ENCODE measurements at regions not wholly inside any gene's neighbourhood (a gene's known extent, or its start where the extent isn't known, plus 50 kb on each side); places are given as distances from the start of the nearest gene placed in this dataset.
"Not testable (repeated sequence)": the region's sequence is repeated elsewhere in the genome, so short reads cannot be mapped to it uniquely, and the experiment has no call there.

- intact Hi-C loops (cut with DNase I), result loop anchor here (5.0 kb wide), 1 partner anchor 1692 kb away; no protein-coding TSS in a partner anchor
- ATAC-seq (no peak), DNase-seq (ENCODE audit: missing footprints) (no peak)
Measured at GRCh38 chr13:59319276-59319675, 844.5 kb downstream of the DIAPH3 start.

DNA sequence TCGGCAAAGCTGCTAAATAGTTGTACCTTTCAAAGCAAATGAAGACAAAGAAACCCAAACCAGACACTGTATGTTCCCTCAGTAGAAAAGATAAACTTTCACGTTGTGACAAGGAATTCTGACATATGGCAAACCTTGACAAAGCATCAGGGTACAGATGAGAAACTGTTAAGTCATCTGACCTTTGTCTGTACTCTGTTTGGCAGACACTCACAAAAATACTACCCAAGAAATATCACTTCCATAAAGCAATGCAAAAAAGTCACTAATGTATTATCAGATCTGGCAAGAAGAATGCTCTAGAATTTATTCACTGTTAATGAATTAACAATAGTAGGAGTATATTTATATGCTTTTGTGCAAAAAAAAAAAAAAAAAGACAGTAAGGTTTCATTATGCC is 843.7 kb downstream of the DIAPH3 start:
- DNase-seq (ENCODE audit: missing footprints), result no peak
- no peak for ATAC-seq
- intact Hi-C loops (cut with DNase I), result no loop called here

GRCh38 chr13:59324401-59324800 is 839.3 kb downstream of the DIAPH3 start:
- DNase-seq (ENCODE audit: missing footprints); intact Hi-C loops (cut with DNase I); ATAC-seq: not testable (repeated sequence)

DNA sequence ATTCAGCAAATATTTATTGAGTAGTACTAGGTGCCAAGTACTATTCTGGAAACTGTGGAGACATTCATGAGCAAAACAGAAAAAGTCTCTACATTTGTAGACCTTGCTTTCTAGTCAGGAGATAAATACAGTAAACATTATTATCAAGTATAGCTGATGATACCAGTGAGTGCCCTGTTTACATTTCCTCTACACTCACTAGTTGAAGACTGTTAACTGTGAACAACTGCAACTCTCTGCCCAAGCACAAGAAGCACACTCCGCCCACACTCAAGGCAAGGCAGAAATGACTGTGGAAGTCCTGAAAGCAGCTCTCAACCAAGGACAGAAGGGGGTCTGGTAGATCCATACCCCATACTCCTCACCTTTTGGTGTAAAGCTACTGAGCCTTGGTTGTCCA is 837.0 kb downstream of the DIAPH3 start:
- intact Hi-C loops (cut with DNase I), result no loop called here
- ATAC-seq (no peak), DNase-seq (ENCODE audit: missing footprints) (no peak)

- DNase-seq (ENCODE audit: missing footprints) (no peak), ATAC-seq (no peak)
- intact Hi-C loops (cut with DNase I), result no loop called here
Measured at GRCh38 chr13:59330764-59331163, 833.0 kb downstream of the DIAPH3 start.

DNA sequence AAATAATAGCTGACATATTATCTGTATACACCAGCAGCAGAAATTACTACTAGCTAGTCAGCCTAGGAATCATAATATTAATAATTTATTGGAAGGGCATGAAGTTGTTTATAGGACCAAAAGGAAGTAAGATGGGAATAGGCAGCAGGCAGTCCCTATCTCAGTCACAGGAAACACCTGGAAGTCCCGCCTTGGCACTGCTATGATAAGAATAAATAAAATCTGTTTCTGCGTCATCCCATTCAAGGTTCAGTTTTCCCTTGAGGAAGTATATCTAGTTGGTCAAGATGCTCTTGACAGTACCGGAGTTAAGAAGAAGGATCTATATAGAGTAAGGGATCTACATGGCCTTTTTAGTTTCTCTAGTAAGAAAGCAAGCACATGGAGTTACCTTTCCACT is 830.8 kb downstream of the DIAPH3 start:
- ATAC-seq, result no peak
- DNase-seq (ENCODE audit: missing footprints), result no peak
- intact Hi-C loops (cut with DNase I), result no loop called here

DNA sequence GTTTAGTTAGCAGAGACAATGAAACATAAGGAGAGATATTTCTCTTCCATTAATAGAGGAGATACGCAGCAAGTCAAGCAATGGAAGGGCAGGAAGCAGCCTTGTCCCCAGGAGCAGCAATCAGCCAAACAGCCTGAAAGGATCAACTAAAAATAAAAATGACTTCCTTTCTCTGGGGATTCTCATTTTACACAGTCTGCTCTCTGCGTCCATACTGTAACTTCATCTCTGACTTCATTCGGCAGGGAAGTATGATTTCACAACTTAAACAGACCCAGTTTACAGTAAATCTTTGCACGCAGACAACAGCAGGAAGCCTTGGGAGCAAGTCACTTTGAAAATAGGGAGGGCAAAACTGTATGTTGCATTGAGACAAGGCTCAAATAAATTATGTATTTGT is 826.7 kb downstream of the DIAPH3 start:
- ATAC-seq (peak; percentile 39), DNase-seq (ENCODE audit: missing footprints) (no peak)
- intact Hi-C loops (cut with DNase I), result no loop called here

DNA sequence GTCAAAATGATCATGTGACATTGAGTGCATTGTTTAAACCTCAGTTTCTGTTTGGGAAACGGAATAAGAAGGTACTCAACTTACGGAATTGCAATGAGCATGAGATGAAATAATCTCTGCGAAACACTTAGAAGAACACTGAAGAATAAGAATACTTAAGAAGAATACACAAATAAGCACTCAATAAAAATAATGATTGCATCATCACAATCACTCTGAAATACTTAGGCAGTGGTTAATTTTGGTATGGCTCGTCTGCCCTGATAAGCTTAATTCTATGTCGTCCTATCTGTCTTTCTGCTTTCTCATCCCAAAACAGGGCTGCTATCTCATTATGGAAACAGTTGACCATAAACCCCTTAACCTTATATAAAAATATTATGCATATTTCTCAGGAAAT is 823.6 kb downstream of the DIAPH3 start:
- no peak for ATAC-seq
- no peak for DNase-seq (ENCODE audit: missing footprints)
- intact Hi-C loops (cut with DNase I), result no loop called here

GRCh38 chr13:59340581-59340980 is 823.1 kb downstream of the DIAPH3 start:
- ATAC-seq (no peak), DNase-seq (ENCODE audit: missing footprints) (no peak)
- intact Hi-C loops (cut with DNase I), result no loop called here

- DNase-seq (ENCODE audit: missing footprints) (no peak), ATAC-seq (no peak)
- intact Hi-C loops (cut with DNase I), result no loop called here
Measured at GRCh38 chr13:59342400-59342799, 821.3 kb downstream of the DIAPH3 start.

- intact Hi-C loops (cut with DNase I), result no loop called here
- DNase-seq (ENCODE audit: missing footprints), result no peak
- no peak for ATAC-seq
Measured at GRCh38 chr13:59343132-59343531, 820.6 kb downstream of the DIAPH3 start.

DNA sequence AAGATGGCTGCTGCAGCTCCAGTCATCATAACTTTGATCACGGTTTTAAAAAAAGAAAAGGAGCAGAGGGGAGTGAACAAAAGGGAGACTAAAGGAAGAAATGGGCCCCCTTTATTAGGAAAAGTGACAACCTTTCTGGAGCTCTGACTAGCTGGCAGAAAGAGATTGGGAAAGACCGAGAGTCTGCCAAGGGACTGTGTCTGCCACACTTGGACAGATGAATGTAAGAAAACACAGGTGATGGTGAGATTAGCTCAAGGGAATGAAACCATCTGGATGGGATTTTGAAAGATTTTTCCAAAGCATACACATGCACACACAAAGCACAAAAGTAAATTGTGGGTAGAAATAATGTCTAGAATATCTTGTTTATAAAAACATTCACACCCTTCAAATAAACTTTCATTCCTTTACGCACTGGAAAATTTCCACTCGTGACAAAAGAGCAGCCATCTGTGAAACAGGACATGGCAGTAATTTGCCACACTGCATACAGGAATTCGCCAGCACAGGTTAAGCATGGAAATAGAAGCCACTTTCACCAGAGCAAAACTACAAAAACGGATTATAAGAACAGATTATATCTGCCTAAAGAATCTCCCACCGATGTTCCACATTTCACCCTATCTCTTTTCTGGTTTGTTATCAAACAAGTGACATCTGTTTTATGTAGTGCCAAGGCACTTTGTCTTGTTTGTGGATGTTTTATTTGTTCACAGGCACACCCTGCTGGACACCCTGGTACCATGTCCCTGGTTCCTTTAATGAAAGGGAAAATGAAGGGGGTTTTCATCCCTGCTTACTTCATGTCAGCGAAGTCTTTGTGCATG is 819.5 kb downstream of the DIAPH3 start:
- DNase-seq (ENCODE audit: missing footprints) (no peak), ATAC-seq (no peak)
- intact Hi-C loops (cut with DNase I), result no loop called here

- DNase-seq (ENCODE audit: missing footprints) (peak; percentile 80), ATAC-seq (peak; percentile 93)
- intact Hi-C loops (cut with DNase I), result no loop called here
Measured at GRCh38 chr13:59345311-59345710, 818.4 kb downstream of the DIAPH3 start.

- ATAC-seq, result no peak
- intact Hi-C loops (cut with DNase I), result no loop called here
- no peak for DNase-seq (ENCODE audit: missing footprints)
Measured at GRCh38 chr13:59346999-59347723, 816.6 kb downstream of the DIAPH3 start.

DNA sequence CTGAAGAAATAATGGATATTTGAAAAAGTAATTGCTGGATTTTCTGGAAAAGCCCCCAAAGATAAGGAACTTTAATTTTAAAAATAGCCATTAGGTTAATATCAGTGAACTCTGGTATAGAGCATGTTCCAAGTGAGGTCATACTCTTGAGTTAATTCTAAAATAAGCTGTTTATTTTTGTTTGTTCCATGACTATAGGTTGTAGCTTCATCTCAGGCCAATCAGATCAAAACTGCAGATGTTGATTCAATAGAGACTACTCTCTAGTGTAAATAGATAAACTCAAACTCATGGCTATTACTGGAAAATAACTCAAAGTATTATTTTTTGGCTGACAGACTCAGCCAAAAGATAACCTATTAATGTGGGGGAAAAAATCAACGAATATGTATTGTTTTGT is 815.1 kb downstream of the DIAPH3 start:
- ATAC-seq (no peak), DNase-seq (ENCODE audit: missing footprints) (no peak)
- intact Hi-C loops (cut with DNase I), result no loop called here

DNA sequence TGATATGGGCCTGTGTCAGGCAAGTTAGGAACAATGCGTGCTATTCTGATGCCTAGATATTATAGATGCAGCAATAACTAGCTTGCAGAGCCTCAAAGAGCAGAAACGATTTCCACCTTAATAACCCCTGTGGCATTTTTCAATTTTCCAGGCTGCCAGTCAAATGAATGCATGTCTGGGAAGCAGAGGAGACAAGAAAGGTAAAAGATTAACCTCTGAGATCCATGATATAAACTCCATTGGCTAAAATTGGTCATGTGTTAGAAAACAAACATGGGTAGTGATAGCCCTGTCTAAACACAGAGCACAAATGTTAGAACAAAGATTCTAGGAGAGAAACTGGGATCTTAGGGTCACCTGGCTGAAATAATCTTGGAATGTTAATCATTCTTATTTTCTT is 811.1 kb downstream of the DIAPH3 start:
- intact Hi-C loops (cut with DNase I), result no loop called here
- ATAC-seq (no peak), DNase-seq (ENCODE audit: missing footprints) (no peak)

GRCh38 chr13:59354665-59355369 is 808.9 kb downstream of the DIAPH3 start:
- ATAC-seq, result no peak
- DNase-seq (ENCODE audit: missing footprints), result no peak
- intact Hi-C loops (cut with DNase I), result no loop called here

DNA sequence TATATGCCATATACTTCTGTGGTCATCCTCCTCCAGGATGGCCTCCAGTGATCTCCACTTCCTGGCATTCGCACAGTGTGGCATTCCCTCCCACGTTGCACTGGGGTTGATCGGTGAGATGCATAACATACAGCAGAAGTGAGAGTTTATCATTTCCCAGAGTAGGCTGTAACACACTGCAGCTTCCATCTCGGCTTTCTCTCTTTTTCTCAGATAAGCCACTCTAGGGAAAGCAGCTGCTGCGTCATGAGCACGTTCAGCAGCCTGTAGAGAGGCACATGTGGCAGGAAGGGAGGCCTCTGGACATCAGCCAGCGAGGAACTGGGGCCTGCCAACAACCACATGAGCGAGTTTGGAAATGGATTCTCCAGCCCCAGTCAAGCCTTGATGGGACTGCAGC is 807.1 kb downstream of the DIAPH3 start:
- ATAC-seq (peak; percentile 82), DNase-seq (ENCODE audit: missing footprints) (peak; percentile 81)
- intact Hi-C loops (cut with DNase I), result no loop called here

GRCh38 chr13:59358014-59358413 is 805.7 kb downstream of the DIAPH3 start:
- intact Hi-C loops (cut with DNase I), result no loop called here
- ATAC-seq (no peak), DNase-seq (ENCODE audit: missing footprints) (no peak)

DNA sequence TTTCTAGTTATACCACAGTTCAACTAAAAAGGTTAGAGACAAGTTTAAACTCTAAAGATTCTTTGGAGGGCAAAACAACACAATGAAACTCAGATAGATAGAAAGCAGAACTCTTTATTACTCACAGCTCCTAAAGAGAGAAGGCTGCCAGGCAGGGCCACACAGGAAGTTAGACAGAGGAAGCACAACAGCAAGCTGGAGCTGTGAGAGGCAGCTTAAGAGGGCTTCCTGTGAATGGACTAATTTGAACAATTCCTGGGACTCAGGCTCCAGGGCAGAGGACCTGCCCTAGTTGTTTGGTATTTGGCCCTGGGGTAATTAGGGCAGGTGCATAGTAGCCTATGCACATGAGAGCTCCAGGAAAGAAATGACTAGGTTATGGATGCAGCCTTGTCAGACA is 803.6 kb downstream of the DIAPH3 start:
- intact Hi-C loops (cut with DNase I), result no loop called here
- no peak for DNase-seq (ENCODE audit: missing footprints)

More for the DNA sequence above, 803.6 kb downstream of the DIAPH3 start:
- peak; percentile 33 for ATAC-seq
